ENCODE measurements at regions not wholly inside any gene's neighbourhood (a gene's known extent, or its start where the extent isn't known, plus 50 kb on each side); places are given as distances from the start of the nearest gene placed in this dataset.

- no peak overlapping the region for H3K4me3 ChIP-seq (ENCODE audit: low read depth, low read length)
- H3K9me3 ChIP-seq = no peaks in the 10 kb centered on the region
- no peaks in the 10 kb centered on the region for H3K27me3 ChIP-seq
- TF ChIP-seq CTCF (IDR thresholded peaks at IDR 0.05; ENCODE audit: low read depth, low read length) = no peak
- no peak for DNase-seq
- H3K36me3 ChIP-seq = no peaks in the 10 kb centered on the region
- H3K4me1 ChIP-seq = no peaks in the 10 kb centered on the region
These were observed 166.6 kb upstream of the HNMT start for GRCh38 chr2:137797641-137798040.

GRCh38 chr2:137799600-137799999 lies 164.7 kb upstream of the HNMT start:
- no peaks in the 10 kb centered on the region for H3K27me3 ChIP-seq
- no peak overlapping the region for H3K4me3 ChIP-seq (ENCODE audit: low read depth, low read length)

GRCh38 chr2:137800386-137800785 lies 163.9 kb upstream of the HNMT start:
- no peak for DNase-seq
- no peaks in the 10 kb centered on the region for H3K4me1 ChIP-seq
- no peaks in the 10 kb centered on the region for H3K9me3 ChIP-seq
- H3K36me3 ChIP-seq = no peaks in the 10 kb centered on the region
- H3K4me3 ChIP-seq (ENCODE audit: low read depth, low read length) = no peak overlapping the region
- no peaks in the 10 kb centered on the region for H3K27me3 ChIP-seq
- TF ChIP-seq CTCF (IDR thresholded peaks at IDR 0.05; ENCODE audit: low read depth, low read length) = no peak

More at GRCh38 chr2:137799600-137799999, 164.7 kb upstream of the HNMT start:
- DNase-seq = no peak
- no peaks in the 10 kb centered on the region for H3K36me3 ChIP-seq
- H3K4me1 ChIP-seq = no peaks in the 10 kb centered on the region
- TF ChIP-seq CTCF (IDR thresholded peaks at IDR 0.05; ENCODE audit: low read depth, low read length) = no peak
- no peaks in the 10 kb centered on the region for H3K9me3 ChIP-seq

- no peaks in the 10 kb centered on the region for H3K4me1 ChIP-seq
- no peaks in the 10 kb centered on the region for H3K36me3 ChIP-seq
- H3K4me3 ChIP-seq (ENCODE audit: low read depth, low read length) = no peak overlapping the region
- no peak for TF ChIP-seq CTCF (IDR thresholded peaks at IDR 0.05; ENCODE audit: low read depth, low read length)
- no peaks in the 10 kb centered on the region for H3K9me3 ChIP-seq
- H3K27me3 ChIP-seq = no peaks in the 10 kb centered on the region
- DNase-seq = no peak
These were observed 163.0 kb upstream of the HNMT start for GRCh38 chr2:137801228-137801627.

- no peak overlapping the region for H3K4me3 ChIP-seq (ENCODE audit: low read depth, low read length)
- H3K4me1 ChIP-seq = no peaks in the 10 kb centered on the region
- H3K9me3 ChIP-seq = no peaks in the 10 kb centered on the region
- no peaks in the 10 kb centered on the region for H3K27me3 ChIP-seq
- no peak for DNase-seq
- no peaks in the 10 kb centered on the region for H3K36me3 ChIP-seq
- TF ChIP-seq CTCF (IDR thresholded peaks at IDR 0.05; ENCODE audit: low read depth, low read length) = no peak
These were observed 162.2 kb upstream of the HNMT start for GRCh38 chr2:137802038-137802437.

GRCh38 chr2:137806068-137806805 lies 158.0 kb upstream of the HNMT start:
- no peak for DNase-seq
- Histone ChIP-seq H3K27me3 (no peaks in the 10 kb centered on the region), H3K36me3 (no peaks in the 10 kb centered on the region), H3K4me3 (ENCODE audit: low read depth, low read length) (no peak overlapping the region), H3K9me3 (no peaks in the 10 kb centered on the region), H3K4me1 (no peaks in the 10 kb centered on the region)
- no peak for TF ChIP-seq CTCF (IDR thresholded peaks at IDR 0.05; ENCODE audit: low read depth, low read length)

Measured in BE2C (cell line).